ENCODE measurements at regions not wholly inside any gene's neighbourhood (a gene's known extent, or its start where the extent isn't known, plus 50 kb on each side); places are given as distances from the start of the nearest gene placed in this dataset.

- DNase-seq (ENCODE audit: low read depth), result peak; percentile 40
- peak; percentile 28 for TF ChIP-seq CTCF (IDR thresholded peaks at IDR 0.05; ENCODE audit: insufficient read depth, low read depth, low read length)
- no peak overlapping the region for H3K4me3 ChIP-seq (ENCODE audit: low read depth, low read length)
Measured at GRCh38 chr6:73898599-73898998, 202.6 kb downstream of the CD109 start.

DNA sequence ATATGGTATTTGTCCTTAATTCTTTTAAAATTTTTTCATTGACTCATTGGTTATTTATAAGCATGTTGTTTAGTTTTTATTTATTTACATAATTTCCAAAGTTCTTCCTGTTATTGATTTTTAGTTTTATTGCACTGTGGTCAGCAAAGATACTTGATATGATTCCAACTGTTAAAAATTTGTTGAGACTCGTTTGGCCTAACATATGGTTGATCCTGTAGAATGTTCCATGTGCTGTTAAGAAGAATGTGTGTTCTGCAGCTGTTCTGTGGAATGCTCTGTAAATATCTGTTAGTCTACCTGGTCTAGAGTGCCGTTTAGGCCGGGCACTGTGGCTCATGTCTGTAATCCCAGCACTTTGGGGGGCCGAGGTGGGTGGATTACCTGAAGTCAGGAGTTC lies 197.7 kb downstream of the CD109 start:
- no peak for TF ChIP-seq CTCF (IDR thresholded peaks at IDR 0.05; ENCODE audit: insufficient read depth, low read depth, low read length)
- DNase-seq (ENCODE audit: low read depth), result peak; percentile 67
- no peak overlapping the region for H3K4me3 ChIP-seq (ENCODE audit: low read depth, low read length)

DNA sequence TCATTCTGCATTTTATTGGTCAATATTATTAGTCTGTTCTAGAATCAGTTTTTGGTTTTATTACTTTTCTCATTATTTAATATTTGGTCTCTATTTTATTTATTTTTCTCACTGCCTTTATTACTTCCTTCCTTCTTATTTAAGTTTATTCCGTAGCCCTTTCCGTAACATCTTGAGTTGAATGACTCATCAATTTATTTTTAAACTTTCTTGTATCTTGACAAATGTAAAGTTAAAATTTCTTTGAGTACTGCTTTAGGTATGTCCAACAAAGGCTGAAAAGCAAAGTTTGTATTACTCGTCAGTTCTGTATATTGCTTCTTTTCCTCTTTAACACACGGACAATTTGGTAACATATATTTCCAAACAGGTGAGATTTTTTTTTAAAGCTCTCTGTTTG lies 192.0 kb downstream of the CD109 start:
- no peak overlapping the region for H3K4me3 ChIP-seq (ENCODE audit: low read depth, low read length)
- DNase-seq (ENCODE audit: low read depth), result no peak
- no peak for TF ChIP-seq CTCF (IDR thresholded peaks at IDR 0.05; ENCODE audit: insufficient read depth, low read depth, low read length)

- no peak overlapping the region for H3K4me3 ChIP-seq (ENCODE audit: low read depth, low read length)
- no peak for DNase-seq (ENCODE audit: low read depth)
- no peak for TF ChIP-seq CTCF (IDR thresholded peaks at IDR 0.05; ENCODE audit: insufficient read depth, low read depth, low read length)
Measured at GRCh38 chr6:73885393-73885792, 189.4 kb downstream of the CD109 start.

DNA sequence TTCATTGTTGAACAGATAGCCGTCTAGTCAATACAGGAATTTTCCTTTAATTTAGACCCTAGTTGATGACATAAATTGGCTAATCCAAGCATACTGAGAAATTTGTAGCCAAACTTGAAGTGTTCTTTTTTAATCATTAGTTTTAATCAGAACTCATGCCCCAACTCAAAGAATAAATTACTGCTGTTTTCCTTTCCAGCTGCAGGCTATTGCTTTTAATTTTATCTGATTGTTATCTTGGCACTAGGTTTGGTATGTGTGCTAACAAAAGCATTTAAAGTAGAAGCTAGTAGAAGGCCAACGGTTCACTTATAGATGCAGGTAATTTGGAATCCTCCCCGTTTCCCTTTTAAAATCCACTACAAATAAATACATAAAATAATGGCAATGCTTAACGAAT lies 188.5 kb downstream of the CD109 start:
- TF ChIP-seq CTCF (IDR thresholded peaks at IDR 0.05; ENCODE audit: insufficient read depth, low read depth, low read length), result no peak
- DNase-seq (ENCODE audit: low read depth), result no peak

DNA sequence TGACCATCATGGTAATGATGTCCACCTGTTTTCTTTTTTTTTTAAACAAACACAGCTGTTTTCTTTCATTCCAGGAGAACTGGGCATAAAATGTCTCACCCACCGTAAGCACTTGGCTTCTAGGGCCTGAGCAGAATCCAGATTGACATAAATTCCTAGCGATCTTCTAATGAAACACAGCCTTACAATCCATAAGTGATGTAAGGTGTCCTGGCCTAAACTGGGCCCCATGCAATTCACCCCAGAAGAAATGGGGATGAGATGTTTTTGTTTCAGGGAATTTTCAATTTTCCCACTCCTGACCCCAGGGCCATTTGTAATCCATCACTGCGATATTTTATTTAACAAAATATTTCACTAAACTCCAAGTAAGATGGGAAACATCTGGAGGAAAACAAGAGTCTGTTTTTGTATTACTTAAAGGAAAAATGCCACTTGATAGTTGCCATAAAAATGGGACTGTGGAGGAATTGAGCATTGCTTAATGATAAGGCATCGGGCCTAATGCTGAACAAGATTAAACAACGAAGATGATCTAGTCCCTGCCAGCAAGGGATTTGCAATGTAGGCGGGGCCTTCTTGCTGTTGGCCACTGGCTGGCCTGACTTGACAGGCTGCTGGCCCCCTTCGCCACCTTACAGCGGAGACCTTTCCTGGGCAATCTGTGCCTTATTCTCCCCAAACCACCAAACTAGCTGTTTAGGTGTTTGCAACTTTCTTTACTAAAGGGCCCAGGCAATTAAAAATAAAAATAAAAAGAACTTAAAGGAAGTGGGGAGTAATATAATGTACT lies 183.7 kb downstream of the CD109 start:
- no peak for TF ChIP-seq CTCF (IDR thresholded peaks at IDR 0.05; ENCODE audit: insufficient read depth, low read depth, low read length)
- DNase-seq (ENCODE audit: low read depth), result peak; percentile 52
- H3K4me3 ChIP-seq (ENCODE audit: low read depth, low read length), result no peak overlapping the region

More for the DNA sequence above, 188.5 kb downstream of the CD109 start:
- no peak overlapping the region for H3K4me3 ChIP-seq (ENCODE audit: low read depth, low read length)

DNA sequence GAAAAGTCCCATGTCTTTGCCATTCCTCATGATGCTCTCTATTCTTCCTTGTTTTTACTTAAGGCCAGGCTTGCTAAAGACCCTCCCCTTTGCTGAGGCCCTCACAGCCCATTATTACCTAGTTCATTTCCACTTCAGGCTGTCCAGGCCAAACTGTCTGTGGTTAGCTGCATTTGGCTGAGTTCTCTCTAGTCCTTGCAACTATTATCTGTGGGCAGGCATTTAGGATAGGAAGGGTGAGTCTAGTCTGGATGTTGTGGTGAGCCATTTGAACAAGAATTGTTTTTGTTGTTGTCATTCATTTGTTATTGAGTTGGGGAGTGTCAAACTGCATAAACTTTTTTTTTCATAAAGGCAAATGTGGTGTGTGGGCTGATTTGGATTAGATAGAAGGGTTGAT lies 182.4 kb downstream of the CD109 start:
- no peak for DNase-seq (ENCODE audit: low read depth)
- no peak for TF ChIP-seq CTCF (IDR thresholded peaks at IDR 0.05; ENCODE audit: insufficient read depth, low read depth, low read length)
- H3K4me3 ChIP-seq (ENCODE audit: low read depth, low read length), result no peak overlapping the region

All from fibroblast of villous mesenchyme (primary cell).